GM12878 (cell line): ENCODE measurements at regions not wholly inside any gene's neighbourhood (a gene's known extent, or its start where the extent isn't known, plus 50 kb on each side); places are given as distances from the start of the nearest gene placed in this dataset.

Experiments used
- ATAC-seq: fragments of 200-7000 bp; cut with Tn5 transposase; 3 replicates; pipeline ENCODE4 v1.9.1; 2020; ENCODE audit warnings: mild to moderate bottlenecking, moderate library complexity
- BruUV-seq: library from RNA; stranded (reverse); fragments of 400-500 nt; replicated peaks from 2 replicates; lab custom pipeline; 2021; lab: Mats Ljungman, UMichigan
- CTCF ChIA-PET: fragments of 300-600 bp; sonication (Branson Sonifier 250); formaldehyde crosslinking; extraction: SDS; loops from one replicate; lab custom pipeline; 2021; ENCODE audit warnings: inconsistent platforms; lab: Yijun Ruan, JAX
- POLR2A ChIA-PET: fragments of 350-600 bp; formaldehyde crosslinking; extraction: SDS; loops from one replicate; lab custom pipeline; 2021; ENCODE audit warnings: inconsistent platforms; lab: Charles Lee
- RAD21 ChIA-PET: fragments of 300-600 bp; sonication (Branson Sonifier 250); formaldehyde crosslinking; loops from one replicate; lab custom pipeline; 2023; ENCODE audit warnings: antibody characterized with exemption; ENCODE audit not compliant: unreplicated experiment; lab: Charles Lee
- SMC1A ChIA-PET: fragments of 300-600 bp; sonication (Branson Sonifier 250); formaldehyde crosslinking; loops from one replicate; lab custom pipeline; 2023; ENCODE audit not compliant: unreplicated experiment, uncharacterized antibody; lab: Charles Lee
- DNase-seq: peaks from one replicate; pipeline ENCODE4 v3.0.0-alpha.2; 2011; ENCODE audit warnings: low read depth, low spot score
- FAIRE-seq: peaks from 3 replicates; lab custom pipeline; 2011; peaks lifted over from hg19 to GRCh38; lab: Jason Lieb, UNC
- H2AFZ ChIP-seq: 2 replicates; pipeline ENCODE4 v1.6.0; 2011; ENCODE audit warnings: low read depth, low read length, control low read depth; ENCODE audit not compliant: control insufficient read depth
- H3K27ac ChIP-seq: 2 replicates; pipeline ENCODE4 v1.5.1; 2011; ENCODE audit warnings: control low read depth; ENCODE audit not compliant: control insufficient read depth, insufficient read depth
- H3K27me3 ChIP-seq, 2 experiments: replicated peaks in 1 of 2; 2 replicates each; pipeline versions ENCODE4 v1.6.0 to v1.6.1; 2011; ENCODE audit warnings: low read length in 1 of 2; ENCODE audit not compliant: control insufficient read depth in 2 of 2, insufficient read depth in 2 of 2
- H3K36me3 ChIP-seq, 2 experiments: 2 replicates each; pipeline ENCODE4 v1.5.1; 2011; ENCODE audit warnings: low read length in 1 of 2; ENCODE audit not compliant: control insufficient read depth in 2 of 2, insufficient read depth in 2 of 2
- H3K4me1 ChIP-seq: 2 replicates; pipeline ENCODE4 v1.6.1; 2011; ENCODE audit warnings: mild to moderate bottlenecking, low read length, moderate library complexity, mixed read lengths; ENCODE audit not compliant: control insufficient read depth, insufficient read depth
- H3K4me2 ChIP-seq: 2 replicates; pipeline ENCODE4 v1.6.0; 2011; ENCODE audit warnings: control low read depth; ENCODE audit not compliant: control insufficient read depth, insufficient read depth
- H3K4me3 ChIP-seq: fragments of 200-600 bp; sonication (generic); 2 replicates; pipeline ENCODE4 v1.5.1; 2016
- H3K79me2 ChIP-seq: 2 replicates; pipeline ENCODE4 v1.6.0; 2011; ENCODE audit warnings: low read length; ENCODE audit not compliant: control insufficient read depth, insufficient read depth
- H3K9ac ChIP-seq: 2 replicates; pipeline ENCODE4 v1.8.0; 2011; ENCODE audit warnings: low read length, control low read depth, mixed read lengths; ENCODE audit not compliant: control insufficient read depth, insufficient read depth
- H3K9me3 ChIP-seq: replicated peaks from 3 replicates; pipeline ENCODE4 v1.5.1; 2011; ENCODE audit warnings: mild to moderate bottlenecking, low read length; ENCODE audit not compliant: control insufficient read depth, insufficient read depth
- H4K20me1 ChIP-seq: 2 replicates; pipeline ENCODE4 v1.6.0; 2011; ENCODE audit not compliant: control insufficient read depth, insufficient read depth
- BCL11A ChIP-seq: IDR thresholded peaks from 2 replicates; pipeline ENCODE4 v1.6.1; 2011; ENCODE audit warnings: low read depth, low read length
- CREB1 ChIP-seq: IDR thresholded peaks from 2 replicates; pipeline ENCODE4 v1.6.1; 2012; ENCODE audit warnings: low read depth, mild to moderate bottlenecking, inconsistent platforms
- MXI1 ChIP-seq: fragments of 150-350 bp; IDR thresholded peaks from 2 replicates; pipeline ENCODE4 v1.6.1; 2011; ENCODE audit warnings: low read depth, mild to moderate bottlenecking, inconsistent platforms, low read length, improper control_type of control experiment
- NFYA ChIP-seq: IDR thresholded peaks from 2 replicates; pipeline ENCODE4 v1.6.1; 2011; ENCODE audit warnings: low read depth, mild to moderate bottlenecking, low read length, improper control_type of control experiment, borderline replicate concordance
- NRF1 ChIP-seq: conservative IDR thresholded peaks from 2 replicates; pipeline ENCODE4 v1.6.1; 2011; ENCODE audit warnings: mild to moderate bottlenecking, low read depth, low read length, improper control_type of control experiment
- RAD51 ChIP-seq: fragments of 450-650 bp; IDR thresholded peaks from 2 replicates; pipeline ENCODE4 v1.6.1; 2016; ENCODE audit warnings: moderate library complexity, mild to moderate bottlenecking, inconsistent platforms
- RFX5 ChIP-seq: IDR thresholded peaks from 2 replicates; pipeline ENCODE4 v1.6.1; 2011; ENCODE audit warnings: low read depth, low read length, improper control_type of control experiment
- SRF ChIP-seq, 2 experiments: IDR thresholded peaks; 2 replicates each; pipeline ENCODE4 v1.6.1; 2011; ENCODE audit warnings: low read depth in 2 of 2, low read length in 2 of 2, mild to moderate bottlenecking in 1 of 2, moderate library complexity in 1 of 2
- YY1 ChIP-seq: IDR thresholded peaks from 2 replicates; pipeline ENCODE4 v1.6.1; 2011; ENCODE audit warnings: low read depth, mild to moderate bottlenecking, low read length
- WGBS: methylation state at CpG from one replicate; pipeline ENCODE4 v1.1.6; 2016; ENCODE audit warnings: low lambda C conversion rate; ENCODE audit not compliant: insufficient replicate concordance, insufficient coverage; ENCODE audit errors: missing lambda C conversion rate; 5-methylcytosine and 5-hydroxymethylcytosine counted together
- in situ Hi-C: fragments of 300-500 bp; cut with MboI; formaldehyde crosslinking; loops from 9 replicates; pipeline ENCODE4 v1.14.3; 2018; ENCODE audit warnings: mixed read lengths
- intact Hi-C: fragments of 100-400 bp; cut with micrococcal nuclease; formaldehyde crosslinking; loops from one replicate; pipeline ENCODE4 v1.14.2; 2022; ENCODE audit not compliant: unreplicated experiment
- TF ChIP-seq, protein P1 (sequence below): fragments of 150-350 bp; IDR thresholded peaks from 2 replicates; pipeline ENCODE4 v1.6.1; 2016; ENCODE audit warnings: low read depth, low read length
- TF ChIP-seq, protein P2 (sequence below): fragments of 150-350 bp; IDR thresholded peaks from 2 replicates; pipeline ENCODE4 v1.6.1; 2014; ENCODE audit warnings: mild to moderate bottlenecking, low read depth, low read length

DNA sequence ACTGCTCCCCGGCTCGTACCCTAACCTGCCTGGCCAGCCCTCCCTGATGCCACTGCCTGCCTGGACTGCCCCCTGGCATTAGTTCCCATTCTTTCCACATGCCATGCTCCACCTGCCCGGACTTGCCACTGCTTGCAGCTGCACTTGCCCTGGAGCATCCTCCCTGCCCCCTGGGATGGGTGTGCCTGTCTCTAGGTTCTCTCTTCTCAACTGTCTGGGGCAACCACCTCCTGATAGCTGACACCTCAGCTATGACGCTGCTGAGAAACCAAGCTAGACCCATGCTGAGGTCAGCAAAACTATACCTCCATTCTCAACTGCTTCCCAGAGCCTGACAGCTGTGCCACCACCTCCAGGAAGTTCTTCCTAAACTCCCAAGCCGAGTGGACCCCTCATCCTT lies 72.1 kb downstream of the PERP start:
- ChIA-PET RAD21 (no interaction called here), POLR2A (no interaction called here), CTCF (interaction anchor here (1.1 kb wide), 1 partner anchor 14 kb away, joined by 4 read pairs; no protein-coding TSS in a partner anchor), SMC1A (no interaction called here)
- DNase-seq, result no peak
- H3K4me1 ChIP-seq, result no peaks in the 10 kb centered on the region
- BruUV-seq, result no TSS peak
- no peaks in the 10 kb centered on the region for H3K9me3 ChIP-seq
- H3K4me3 ChIP-seq, result no peak overlapping the region
- H2AFZ ChIP-seq, result no peak overlapping the region
- H3K27me3 ChIP-seq, result no peaks in the 10 kb centered on the region; a peak in 1 of 4 replicates
- in situ Hi-C loops (no loop called here), intact Hi-C loops (no loop called here)
- H3K4me2 ChIP-seq, result no peak overlapping the region
- FAIRE-seq, result no peak
- TF ChIP-seq YY1, result no peak
- no peak for TF ChIP-seq NFYA
- TF ChIP-seq NRF1, result no peak
- TF ChIP-seq, protein P1, sequence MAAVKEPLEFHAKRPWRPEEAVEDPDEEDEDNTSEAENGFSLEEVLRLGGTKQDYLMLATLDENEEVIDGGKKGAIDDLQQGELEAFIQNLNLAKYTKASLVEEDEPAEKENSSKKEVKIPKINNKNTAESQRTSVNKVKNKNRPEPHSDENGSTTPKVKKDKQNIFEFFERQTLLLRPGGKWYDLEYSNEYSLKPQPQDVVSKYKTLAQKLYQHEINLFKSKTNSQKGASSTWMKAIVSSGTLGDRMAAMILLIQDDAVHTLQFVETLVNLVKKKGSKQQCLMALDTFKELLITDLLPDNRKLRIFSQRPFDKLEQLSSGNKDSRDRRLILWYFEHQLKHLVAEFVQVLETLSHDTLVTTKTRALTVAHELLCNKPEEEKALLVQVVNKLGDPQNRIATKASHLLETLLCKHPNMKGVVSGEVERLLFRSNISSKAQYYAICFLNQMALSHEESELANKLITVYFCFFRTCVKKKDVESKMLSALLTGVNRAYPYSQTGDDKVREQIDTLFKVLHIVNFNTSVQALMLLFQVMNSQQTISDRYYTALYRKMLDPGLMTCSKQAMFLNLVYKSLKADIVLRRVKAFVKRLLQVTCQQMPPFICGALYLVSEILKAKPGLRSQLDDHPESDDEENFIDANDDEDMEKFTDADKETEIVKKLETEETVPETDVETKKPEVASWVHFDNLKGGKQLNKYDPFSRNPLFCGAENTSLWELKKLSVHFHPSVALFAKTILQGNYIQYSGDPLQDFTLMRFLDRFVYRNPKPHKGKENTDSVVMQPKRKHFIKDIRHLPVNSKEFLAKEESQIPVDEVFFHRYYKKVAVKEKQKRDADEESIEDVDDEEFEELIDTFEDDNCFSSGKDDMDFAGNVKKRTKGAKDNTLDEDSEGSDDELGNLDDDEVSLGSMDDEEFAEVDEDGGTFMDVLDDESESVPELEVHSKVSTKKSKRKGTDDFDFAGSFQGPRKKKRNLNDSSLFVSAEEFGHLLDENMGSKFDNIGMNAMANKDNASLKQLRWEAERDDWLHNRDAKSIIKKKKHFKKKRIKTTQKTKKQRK, result no peak
- no peak for TF ChIP-seq CREB1
- TF ChIP-seq, protein P2, sequence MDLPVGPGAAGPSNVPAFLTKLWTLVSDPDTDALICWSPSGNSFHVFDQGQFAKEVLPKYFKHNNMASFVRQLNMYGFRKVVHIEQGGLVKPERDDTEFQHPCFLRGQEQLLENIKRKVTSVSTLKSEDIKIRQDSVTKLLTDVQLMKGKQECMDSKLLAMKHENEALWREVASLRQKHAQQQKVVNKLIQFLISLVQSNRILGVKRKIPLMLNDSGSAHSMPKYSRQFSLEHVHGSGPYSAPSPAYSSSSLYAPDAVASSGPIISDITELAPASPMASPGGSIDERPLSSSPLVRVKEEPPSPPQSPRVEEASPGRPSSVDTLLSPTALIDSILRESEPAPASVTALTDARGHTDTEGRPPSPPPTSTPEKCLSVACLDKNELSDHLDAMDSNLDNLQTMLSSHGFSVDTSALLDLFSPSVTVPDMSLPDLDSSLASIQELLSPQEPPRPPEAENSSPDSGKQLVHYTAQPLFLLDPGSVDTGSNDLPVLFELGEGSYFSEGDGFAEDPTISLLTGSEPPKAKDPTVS, result no peak
- TF ChIP-seq SRF (IDR thresholded peaks at IDR 0.05; ENCODE audit: low read depth in 2 of 2, low read length in 2 of 2), result no peak
- no peak for TF ChIP-seq BCL11A
- no peak for TF ChIP-seq RAD51
- TF ChIP-seq RFX5, result no peak
- no peak for TF ChIP-seq MXI1
- no peak for ATAC-seq
- no peak overlapping the region for H3K9ac ChIP-seq
- H4K20me1 ChIP-seq, result no peaks in the 10 kb centered on the region
- H3K79me2 ChIP-seq, result no peaks in the 10 kb centered on the region
- whole genome bisulfite sequencing, result 33% methylated on average over 5 of the region's 5 CpGs
- no peak overlapping the region for H3K27ac ChIP-seq
- H3K36me3 ChIP-seq, result no peaks in the 10 kb centered on the region
